ENCODE measurements at regions not wholly inside any gene's neighbourhood (a gene's known extent, or its start where the extent isn't known, plus 50 kb on each side); places are given as distances from the start of the nearest gene placed in this dataset.

- intact Hi-C loops (cut with DNase I; ENCODE audit: low total_unique reads) = no loop called here
- TF ChIP-seq CTCF (IDR thresholded peaks at IDR 0.05) (no peak), EP300 (IDR thresholded peaks at IDR 0.05; ENCODE audit: low read depth) (no peak), POLR2AphosphoS5 (IDR thresholded peaks at IDR 0.05) (no peak), POLR2A (IDR thresholded peaks at IDR 0.05) (no peak)
- Histone ChIP-seq H3K4me3 (no peak overlapping the region), H3K27me3 (no peaks in the 10 kb centered on the region), H3K27ac (no peak overlapping the region), H3K4me1 (no peaks in the 10 kb centered on the region), H3K9me3 (no peaks in the 10 kb centered on the region), H3K36me3 (no peaks in the 10 kb centered on the region)
- 87% methylated on average over 3 of the region's 3 CpGs; no CpG with 5 or more reads in 1 of the 2 donors for WGBS, 2 donors (ENCODE audit: low coverage in 1 of 2)
- in situ Hi-C loops (cut with MboI; ENCODE audit: low pct_ligation_motif_present in 1 of 4, low pct_unique_long_range_greater_than_20kb in 1 of 4, low sequenced_read_pairs in 3 of 4) = no loop called here
- no peak for DNase-seq
These were observed 375.4 kb downstream of the DDX10 start for GRCh38 chr11:109040303-109040702.

DNA sequence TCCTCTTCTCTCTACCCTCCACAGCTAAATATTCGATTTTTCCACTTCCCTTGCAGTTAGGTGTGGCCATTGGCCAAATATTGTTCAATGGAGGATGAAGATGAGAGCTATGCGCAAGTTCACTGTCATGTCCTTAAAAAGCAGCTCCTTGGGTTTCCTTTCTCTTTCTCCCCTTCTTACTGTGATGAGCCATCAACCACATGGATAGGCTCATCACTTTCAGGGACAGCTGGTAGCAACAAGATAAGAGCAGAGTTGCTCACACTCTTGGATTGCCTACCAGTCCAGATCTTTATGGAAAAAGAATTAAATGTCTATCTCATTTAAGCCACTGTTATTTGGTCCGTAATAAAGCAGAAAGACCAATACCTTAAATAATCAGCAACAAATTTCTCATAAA, 377.0 kb downstream of the DDX10 start:
- no peaks in the 10 kb centered on the region for H3K4me1 ChIP-seq
- H3K27me3 ChIP-seq = no peaks in the 10 kb centered on the region
- H3K9me3 ChIP-seq = no peaks in the 10 kb centered on the region
- in situ Hi-C loops (cut with MboI; ENCODE audit: low pct_ligation_motif_present in 1 of 4, low pct_unique_long_range_greater_than_20kb in 1 of 4, low sequenced_read_pairs in 3 of 4) (no loop called here), intact Hi-C loops (cut with DNase I; ENCODE audit: low total_unique reads) (no loop called here)
- no peaks in the 10 kb centered on the region for H3K36me3 ChIP-seq
- no peak overlapping the region for H3K27ac ChIP-seq
- TF ChIP-seq POLR2AphosphoS5 (IDR thresholded peaks at IDR 0.05) = no peak
- TF ChIP-seq POLR2A (IDR thresholded peaks at IDR 0.05) = no peak
- TF ChIP-seq CTCF (IDR thresholded peaks at IDR 0.05) = no peak
- no peak for TF ChIP-seq EP300 (IDR thresholded peaks at IDR 0.05; ENCODE audit: low read depth)
- DNase-seq = no peak
- WGBS, 2 donors (ENCODE audit: low coverage in 1 of 2) = 69 to 72% methylated on average over 3 of the region's 3 CpGs
- no peak overlapping the region for H3K4me3 ChIP-seq

GRCh38 chr11:109043315-109043714, 378.4 kb downstream of the DDX10 start:
- H3K4me3 ChIP-seq = no peak overlapping the region
- DNase-seq = no peak
- H3K4me1 ChIP-seq = no peaks in the 10 kb centered on the region
- TF ChIP-seq POLR2AphosphoS5 (IDR thresholded peaks at IDR 0.05) (no peak), CTCF (IDR thresholded peaks at IDR 0.05) (no peak), POLR2A (IDR thresholded peaks at IDR 0.05) (no peak), EP300 (IDR thresholded peaks at IDR 0.05; ENCODE audit: low read depth) (no peak)
- in situ Hi-C loops (cut with MboI; ENCODE audit: low pct_ligation_motif_present in 1 of 4, low pct_unique_long_range_greater_than_20kb in 1 of 4, low sequenced_read_pairs in 3 of 4) (no loop called here), intact Hi-C loops (cut with DNase I; ENCODE audit: low total_unique reads) (no loop called here)
- no peak overlapping the region for H3K27ac ChIP-seq
- H3K36me3 ChIP-seq = no peaks in the 10 kb centered on the region
- no peaks in the 10 kb centered on the region for H3K9me3 ChIP-seq
- H3K27me3 ChIP-seq = no peaks in the 10 kb centered on the region
- 54 to 88% methylated on average over 2 to 3 of the region's 3 CpGs for WGBS, 2 donors (ENCODE audit: low coverage in 1 of 2)

GRCh38 chr11:109046284-109046992, 375.6 kb upstream of the C11orf87 start:
- Histone ChIP-seq H3K27ac (no peak overlapping the region), H3K27me3 (no peaks in the 10 kb centered on the region), H3K4me3 (no peak overlapping the region), H3K36me3 (no peaks in the 10 kb centered on the region), H3K4me1 (no peaks in the 10 kb centered on the region), H3K9me3 (no peaks in the 10 kb centered on the region)
- WGBS, 2 donors (ENCODE audit: low coverage in 1 of 2) = 77 to 83% methylated on average over 8 to 11 of the region's 11 CpGs
- intact Hi-C loops (cut with DNase I; ENCODE audit: low total_unique reads) (no loop called here), in situ Hi-C loops (cut with MboI; ENCODE audit: low pct_ligation_motif_present in 1 of 4, low pct_unique_long_range_greater_than_20kb in 1 of 4, low sequenced_read_pairs in 3 of 4) (no loop called here)
- no peak for DNase-seq
- TF ChIP-seq POLR2A (IDR thresholded peaks at IDR 0.05) (no peak), POLR2AphosphoS5 (IDR thresholded peaks at IDR 0.05) (no peak), CTCF (IDR thresholded peaks at IDR 0.05) (no peak), EP300 (IDR thresholded peaks at IDR 0.05; ENCODE audit: low read depth) (no peak)

Data from transverse colon (tissue), 4 donors.